ENCODE measurements at regions not wholly inside any gene's neighbourhood (a gene's known extent, or its start where the extent isn't known, plus 50 kb on each side); places are given as distances from the start of the nearest gene placed in this dataset.
"Not testable (repeated sequence)": the region's sequence is repeated elsewhere in the genome, so short reads cannot be mapped to it uniquely, and the experiment has no call there.

- TF ChIP-seq, protein P1, sequence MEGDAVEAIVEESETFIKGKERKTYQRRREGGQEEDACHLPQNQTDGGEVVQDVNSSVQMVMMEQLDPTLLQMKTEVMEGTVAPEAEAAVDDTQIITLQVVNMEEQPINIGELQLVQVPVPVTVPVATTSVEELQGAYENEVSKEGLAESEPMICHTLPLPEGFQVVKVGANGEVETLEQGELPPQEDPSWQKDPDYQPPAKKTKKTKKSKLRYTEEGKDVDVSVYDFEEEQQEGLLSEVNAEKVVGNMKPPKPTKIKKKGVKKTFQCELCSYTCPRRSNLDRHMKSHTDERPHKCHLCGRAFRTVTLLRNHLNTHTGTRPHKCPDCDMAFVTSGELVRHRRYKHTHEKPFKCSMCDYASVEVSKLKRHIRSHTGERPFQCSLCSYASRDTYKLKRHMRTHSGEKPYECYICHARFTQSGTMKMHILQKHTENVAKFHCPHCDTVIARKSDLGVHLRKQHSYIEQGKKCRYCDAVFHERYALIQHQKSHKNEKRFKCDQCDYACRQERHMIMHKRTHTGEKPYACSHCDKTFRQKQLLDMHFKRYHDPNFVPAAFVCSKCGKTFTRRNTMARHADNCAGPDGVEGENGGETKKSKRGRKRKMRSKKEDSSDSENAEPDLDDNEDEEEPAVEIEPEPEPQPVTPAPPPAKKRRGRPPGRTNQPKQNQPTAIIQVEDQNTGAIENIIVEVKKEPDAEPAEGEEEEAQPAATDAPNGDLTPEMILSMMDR (IDR thresholded peaks at IDR 0.05; ENCODE audit: insufficient read depth, low read depth, low read length, missing control alignments): no peak
- no peak for DNase-seq (ENCODE audit: low read depth)
- H3K4me3 ChIP-seq (ENCODE audit: low read depth, low read length): no peak overlapping the region
Observed at GRCh38 chr11:46183819-46184218, 62.6 kb upstream of the PHF21A start.

DNA sequence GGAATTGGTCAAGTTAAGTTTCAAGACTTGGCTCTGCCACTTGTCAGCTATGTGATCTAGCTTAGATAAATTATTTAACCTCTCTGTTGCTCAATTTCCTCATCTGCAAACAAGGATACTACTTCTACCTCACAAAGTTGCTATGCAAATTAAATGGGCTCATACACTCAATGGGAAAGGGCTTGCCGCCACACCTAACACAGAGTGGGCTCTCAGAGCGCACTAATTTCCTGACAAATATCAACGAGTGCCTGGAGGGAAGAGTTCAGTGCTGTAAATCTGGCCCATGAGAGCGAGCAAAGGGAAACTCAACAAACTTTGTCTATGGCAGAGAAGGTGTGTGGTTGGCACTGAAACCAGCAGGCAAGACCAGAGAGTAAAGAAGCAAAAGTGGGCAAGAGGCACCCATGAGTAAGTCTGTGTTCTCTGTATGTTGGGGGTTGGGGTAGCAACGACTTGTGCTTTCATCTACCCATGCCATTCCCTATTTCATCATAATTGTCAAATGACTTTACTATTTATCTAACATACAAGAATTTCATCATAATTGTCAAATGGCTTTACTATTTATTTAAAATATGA, 60.7 kb upstream of the PHF21A start:
- H3K4me3 ChIP-seq (ENCODE audit: low read depth, low read length): no peak overlapping the region
- no peak for DNase-seq (ENCODE audit: low read depth)
- TF ChIP-seq, protein P1 (IDR thresholded peaks at IDR 0.05; ENCODE audit: insufficient read depth, low read depth, low read length, missing control alignments): no peak

DNA sequence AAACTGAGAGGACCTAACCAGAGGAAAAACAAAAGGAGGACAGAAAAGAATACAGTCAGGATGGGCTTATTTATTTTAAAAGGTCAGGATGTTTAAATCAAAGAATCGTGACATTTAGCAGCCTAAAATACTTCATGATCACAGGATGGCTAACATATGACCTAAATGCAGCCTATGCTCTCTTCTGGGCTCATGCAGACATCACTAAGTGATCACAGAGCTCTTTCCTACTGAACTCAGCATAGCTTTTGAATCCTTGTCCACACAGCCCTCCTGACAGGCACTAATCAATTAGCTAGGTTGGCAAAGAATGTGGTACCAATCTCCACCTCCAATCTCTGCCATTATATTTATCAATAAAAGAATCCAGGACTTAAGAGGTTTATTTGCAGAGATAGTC, 60.1 kb upstream of the PHF21A start:
- DNase-seq (ENCODE audit: low read depth): no peak
- H3K4me3 ChIP-seq (ENCODE audit: low read depth, low read length): no peak overlapping the region
- TF ChIP-seq, protein P1 (IDR thresholded peaks at IDR 0.05; ENCODE audit: insufficient read depth, low read depth, low read length, missing control alignments): no peak

DNA sequence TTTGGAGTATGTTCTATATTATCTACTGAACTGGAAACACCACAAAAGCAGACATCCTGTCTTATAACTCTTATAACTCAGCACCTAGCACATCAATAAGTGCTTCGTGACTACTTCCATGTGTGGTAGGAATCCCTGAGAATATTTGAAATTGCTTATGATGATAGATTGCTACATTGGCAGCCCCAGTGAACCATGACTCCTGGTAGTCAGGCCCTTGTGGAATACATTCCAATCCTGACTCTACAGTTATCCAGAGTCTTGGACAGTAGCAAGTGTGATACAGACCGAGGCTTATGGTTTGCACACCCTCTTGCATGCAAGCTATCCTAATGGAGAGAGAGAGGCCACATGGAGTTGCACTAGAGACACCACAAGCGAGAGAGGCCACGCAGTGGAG, 59.5 kb upstream of the PHF21A start:
- TF ChIP-seq, protein P1 (IDR thresholded peaks at IDR 0.05; ENCODE audit: insufficient read depth, low read depth, low read length, missing control alignments): no peak
- no peak for DNase-seq (ENCODE audit: low read depth)
- H3K4me3 ChIP-seq (ENCODE audit: low read depth, low read length): no peak overlapping the region

GRCh38 chr11:46178513-46178912, 57.3 kb upstream of the PHF21A start:
- H3K4me3 ChIP-seq (ENCODE audit: low read depth, low read length): no peak overlapping the region
- DNase-seq (ENCODE audit: low read depth): no peak
- TF ChIP-seq, protein P1 (IDR thresholded peaks at IDR 0.05; ENCODE audit: insufficient read depth, low read depth, low read length, missing control alignments): no peak

DNA sequence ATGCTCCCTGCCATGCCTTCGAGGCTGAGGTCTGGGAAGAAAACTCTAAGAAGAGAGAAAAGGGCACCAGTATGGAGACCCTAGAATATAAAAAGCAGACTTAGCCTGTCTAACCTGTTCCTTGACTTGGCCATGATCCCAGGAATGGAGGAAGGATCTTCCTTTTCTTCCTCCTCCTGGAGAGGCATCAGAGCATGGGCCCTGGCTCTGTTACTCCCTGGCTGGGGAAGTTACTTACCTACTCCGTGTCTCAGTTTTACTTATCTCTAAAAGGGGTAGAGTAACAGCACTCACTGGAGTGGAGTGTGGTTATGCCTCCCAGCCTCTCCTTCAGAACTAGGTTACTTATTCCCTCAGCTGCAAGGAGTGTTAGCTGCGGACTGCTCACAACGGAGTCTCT, 55.2 kb upstream of the PHF21A start:
- TF ChIP-seq, protein P1 (IDR thresholded peaks at IDR 0.05; ENCODE audit: insufficient read depth, low read depth, low read length, missing control alignments): no peak
- H3K4me3 ChIP-seq (ENCODE audit: low read depth, low read length): no peak overlapping the region
- DNase-seq (ENCODE audit: low read depth): no peak

GRCh38 chr11:46175401-46176002, 54.2 kb upstream of the PHF21A start:
- no peak overlapping the region for H3K4me3 ChIP-seq (ENCODE audit: low read depth, low read length)
- TF ChIP-seq, protein P1 (IDR thresholded peaks at IDR 0.05; ENCODE audit: insufficient read depth, low read depth, low read length, missing control alignments): no peak
- DNase-seq (ENCODE audit: low read depth): no peak

GRCh38 chr11:46171693-46172092, 50.4 kb upstream of the PHF21A start:
- not testable (repeated sequence) for DNase-seq (ENCODE audit: low read depth); H3K4me3 ChIP-seq (ENCODE audit: low read depth, low read length)

Measured in GM12865 (cell line).